SHP77 treated with DMSO at 0.1 percent for 48 hours (cell line): ENCODE measurements at regions not wholly inside any gene's neighbourhood (a gene's known extent, or its start where the extent isn't known, plus 50 kb on each side); places are given as distances from the start of the nearest gene placed in this dataset.

Experiments used
- DNase-seq: peaks from one replicate; lab custom pipeline; 2025; lab: John Stamatoyannopoulos, UW

DNA sequence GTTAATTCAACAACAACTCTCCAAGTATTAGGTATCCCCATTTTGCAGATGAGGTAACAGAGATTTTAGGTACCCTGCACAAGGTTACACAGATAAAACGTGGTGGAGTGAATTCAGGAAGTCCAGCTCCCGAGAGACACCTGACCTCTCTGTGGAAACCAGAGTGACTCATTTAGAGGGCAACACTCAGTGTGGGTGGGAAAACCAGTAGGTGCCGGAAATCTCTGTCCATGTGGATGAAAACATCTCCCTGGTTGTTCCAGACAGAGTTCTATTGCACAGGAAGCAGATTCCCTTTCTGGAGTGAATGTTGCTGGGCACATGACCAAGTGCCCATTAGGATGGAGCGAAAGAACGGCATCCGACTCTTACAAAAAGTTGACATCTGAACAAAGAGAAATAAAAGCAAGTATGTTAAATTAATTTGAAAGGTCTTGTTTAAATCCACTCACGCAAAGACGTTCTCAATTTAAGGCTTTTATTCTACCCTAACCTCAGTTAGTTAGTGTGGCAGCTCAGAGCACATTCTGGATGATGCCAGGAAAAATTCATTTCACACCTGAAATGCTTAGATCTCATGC is 391.9 kb upstream of the WWC1 start:
- DNase-seq = no peak

DNA sequence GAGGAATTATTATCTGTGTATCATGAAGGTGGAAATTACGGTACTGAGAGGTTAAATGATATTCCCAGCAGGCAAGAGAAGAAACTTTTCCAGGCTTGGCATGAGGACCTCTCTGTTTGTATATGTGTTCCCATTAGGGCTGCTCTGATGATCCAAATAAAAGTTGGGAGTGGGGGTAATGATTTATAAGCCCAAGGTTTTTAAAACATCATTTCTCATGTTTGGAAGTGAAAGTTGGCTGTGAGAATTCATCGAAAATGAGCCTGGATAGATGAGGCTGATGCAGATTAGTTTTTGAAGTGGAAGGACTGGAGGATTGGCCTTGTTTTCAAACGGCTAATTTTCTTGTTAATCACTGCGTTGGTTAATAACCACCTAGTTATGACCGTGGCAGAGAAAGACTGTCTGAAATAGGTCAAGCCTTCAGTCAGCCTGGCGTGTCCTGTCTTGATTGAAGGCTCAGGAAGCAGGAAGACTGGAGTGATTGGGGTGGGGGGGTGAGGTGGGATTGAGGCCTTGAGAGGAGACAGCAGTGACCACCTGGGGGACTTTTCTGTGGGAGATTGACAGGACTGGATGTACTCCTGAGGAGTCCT is 391.0 kb upstream of the WWC1 start:
- no peak for DNase-seq

GRCh38 chr5:167902298-167902697 is 389.1 kb upstream of the WWC1 start:
- DNase-seq = no peak

DNA sequence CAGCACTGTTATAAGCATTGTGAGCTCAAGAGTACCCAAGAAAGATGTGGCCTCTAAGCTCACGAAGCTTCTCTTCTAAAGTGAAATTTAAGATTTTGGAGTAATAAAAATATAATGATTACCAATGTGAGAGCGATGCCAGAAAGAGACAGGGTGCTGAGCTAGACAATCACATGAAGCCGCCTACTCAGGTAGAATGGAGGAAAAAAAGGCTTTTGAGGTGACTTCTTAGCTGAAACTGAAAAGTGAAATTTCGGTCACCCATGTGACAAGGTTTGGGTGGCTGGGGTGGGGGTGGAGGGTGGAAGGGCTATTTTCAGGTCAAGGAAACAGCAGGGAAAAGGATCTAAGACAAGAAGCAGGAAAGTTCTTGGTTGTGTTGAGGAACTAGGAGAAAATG is 388.2 kb upstream of the WWC1 start:
- no peak for DNase-seq

- DNase-seq = no peak
Observed at GRCh38 chr5:167903659-167904058, 387.8 kb upstream of the WWC1 start.

DNA sequence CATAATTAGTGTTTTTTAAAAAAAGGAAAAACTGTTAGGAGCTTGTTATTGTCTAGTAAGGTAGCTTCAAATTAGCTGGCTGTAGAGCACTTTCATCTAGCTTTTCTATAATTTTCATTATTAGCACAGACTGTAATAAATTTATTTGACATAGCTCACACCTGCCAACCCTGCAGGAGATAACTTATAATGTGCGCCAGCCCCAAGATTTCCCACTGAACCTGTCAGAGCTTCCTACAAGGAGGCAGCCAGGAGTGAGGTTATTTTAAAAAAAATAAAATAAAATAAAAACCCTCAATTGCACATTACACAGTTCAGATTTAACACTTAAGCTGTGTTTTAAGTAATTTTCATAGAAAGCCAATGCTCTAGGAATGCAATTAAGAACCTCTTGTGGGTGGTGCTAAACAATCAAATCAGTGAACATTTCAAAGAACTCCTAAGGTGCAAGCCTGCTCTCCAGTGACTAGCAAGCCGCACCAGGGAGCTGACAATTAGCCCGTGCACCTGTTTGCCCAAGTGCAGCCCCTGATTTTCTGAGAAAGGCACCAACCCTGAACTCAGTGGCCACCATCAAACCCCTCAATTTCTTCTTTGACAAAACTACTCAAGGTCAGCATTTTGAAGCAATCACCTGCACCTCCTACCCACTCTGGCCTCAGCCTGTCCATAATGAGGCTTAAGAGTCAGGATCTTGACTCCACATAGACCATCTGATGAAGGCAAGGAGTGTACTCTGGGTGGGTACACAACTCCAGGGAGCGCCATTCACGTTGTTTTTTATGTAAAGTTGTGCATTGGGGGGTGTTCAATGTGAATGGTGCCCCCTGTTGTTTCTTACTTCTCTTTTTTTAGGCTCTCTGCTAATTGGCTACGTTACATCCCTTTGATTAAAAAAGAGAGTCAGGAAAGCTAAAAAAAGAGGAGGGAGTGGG is 385.3 kb upstream of the WWC1 start:
- no peak for DNase-seq

DNA sequence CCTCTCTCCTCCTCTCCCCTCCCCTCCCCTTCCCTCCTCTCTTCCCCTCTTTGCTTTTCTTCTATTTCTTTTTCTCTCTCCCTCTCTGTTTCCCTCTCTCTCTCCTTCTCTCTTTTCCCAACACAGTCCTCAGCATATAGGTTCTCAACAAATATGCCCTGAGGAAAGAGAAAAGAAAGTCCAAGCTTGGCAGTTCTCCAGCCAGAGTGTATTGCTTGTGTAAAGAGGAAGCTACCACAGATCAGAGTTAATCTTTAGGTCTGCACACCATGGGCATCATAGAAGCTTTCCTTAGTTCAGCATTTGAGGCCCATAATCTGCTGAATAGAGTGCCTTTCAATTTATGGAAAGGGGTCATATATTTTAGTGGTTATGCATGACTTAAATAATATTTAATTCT is 382.8 kb upstream of the WWC1 start:
- DNase-seq = no peak

DNA sequence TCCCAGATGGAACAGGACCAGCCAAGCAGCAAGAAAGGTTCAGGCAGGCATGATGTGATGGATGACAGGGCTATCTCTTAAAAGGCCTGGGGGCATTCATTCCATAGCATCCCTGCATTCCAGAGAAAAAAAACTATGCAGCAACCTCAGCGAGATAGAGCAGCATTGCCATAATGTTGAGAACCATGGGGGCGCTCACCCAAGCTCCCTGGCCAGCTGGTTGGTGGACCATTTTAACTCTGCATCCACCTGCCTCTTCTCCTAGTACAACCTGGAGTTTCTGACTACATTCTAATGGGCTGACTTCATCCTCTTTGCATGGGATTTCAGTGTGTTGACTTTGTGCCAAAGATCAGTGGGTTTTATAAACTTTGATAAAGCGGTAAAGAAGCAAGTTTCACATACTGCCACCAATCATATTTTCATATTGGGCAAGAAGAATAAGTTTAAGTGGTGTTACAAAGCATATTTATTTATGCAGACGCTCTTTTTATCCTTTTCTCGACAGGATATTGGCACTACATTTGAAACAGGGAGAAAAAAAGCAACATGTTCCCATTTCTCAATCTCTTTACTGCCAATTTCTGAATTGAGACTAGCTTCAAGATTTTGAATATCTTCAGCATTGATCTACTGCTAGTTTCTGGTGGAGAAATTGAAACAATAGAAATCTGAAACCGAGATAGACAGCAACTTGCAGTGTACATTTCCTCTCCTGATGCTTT is 378.3 kb upstream of the WWC1 start:
- DNase-seq = no peak

DNA sequence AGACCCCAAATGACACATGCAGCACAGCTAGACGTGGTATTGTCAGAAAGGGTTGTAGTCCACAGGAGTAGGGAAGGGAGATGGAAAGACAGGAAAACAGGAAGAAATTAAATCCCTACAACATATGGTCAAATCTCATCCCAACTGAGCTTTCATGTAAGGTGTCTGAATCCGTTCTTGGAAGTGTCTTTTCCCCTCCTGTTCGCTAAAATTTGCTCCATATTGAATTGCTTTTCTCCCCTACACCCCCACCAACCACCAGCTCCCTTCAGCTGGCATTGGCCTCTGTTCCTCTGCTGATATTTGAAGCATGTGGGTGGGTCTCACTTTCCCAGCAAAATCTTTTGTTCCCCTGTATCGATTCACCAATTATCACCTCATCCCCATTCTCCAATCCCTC is 376.2 kb upstream of the WWC1 start:
- no peak for DNase-seq

- DNase-seq = no peak
Observed at GRCh38 chr5:167916261-167916691, 375.2 kb upstream of the WWC1 start.

- no peak for DNase-seq
Observed at GRCh38 chr5:167916706-167917105, 374.7 kb upstream of the WWC1 start.

GRCh38 chr5:167918184-167918812 is 373.1 kb upstream of the WWC1 start:
- no peak for DNase-seq

GRCh38 chr5:167918813-167919483 is 372.5 kb upstream of the WWC1 start:
- DNase-seq = no peak

- DNase-seq = no peak
Observed at GRCh38 chr5:167920589-167920988, 370.9 kb upstream of the WWC1 start.

- DNase-seq = no peak
Observed at GRCh38 chr5:167921796-167922195, 369.6 kb upstream of the WWC1 start.

DNA sequence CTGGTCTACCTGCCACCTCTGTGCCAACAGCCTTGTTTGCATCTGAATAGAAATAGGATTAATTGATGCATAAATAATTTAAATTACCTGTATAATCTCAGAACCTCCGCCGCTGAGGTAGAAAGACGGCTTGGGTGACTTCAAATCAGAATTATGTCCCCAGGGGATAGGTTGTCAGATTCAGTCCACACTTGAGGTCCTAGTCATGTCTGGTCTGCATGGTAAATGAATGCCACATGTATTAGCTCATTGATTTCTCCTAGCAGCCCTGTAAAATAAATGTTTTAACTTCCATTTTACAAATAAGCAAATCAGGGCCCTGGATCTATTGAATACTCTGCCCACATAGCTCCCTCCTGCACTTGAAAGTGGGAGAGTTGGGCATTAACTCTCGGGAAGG is 368.0 kb upstream of the WWC1 start:
- no peak for DNase-seq

DNA sequence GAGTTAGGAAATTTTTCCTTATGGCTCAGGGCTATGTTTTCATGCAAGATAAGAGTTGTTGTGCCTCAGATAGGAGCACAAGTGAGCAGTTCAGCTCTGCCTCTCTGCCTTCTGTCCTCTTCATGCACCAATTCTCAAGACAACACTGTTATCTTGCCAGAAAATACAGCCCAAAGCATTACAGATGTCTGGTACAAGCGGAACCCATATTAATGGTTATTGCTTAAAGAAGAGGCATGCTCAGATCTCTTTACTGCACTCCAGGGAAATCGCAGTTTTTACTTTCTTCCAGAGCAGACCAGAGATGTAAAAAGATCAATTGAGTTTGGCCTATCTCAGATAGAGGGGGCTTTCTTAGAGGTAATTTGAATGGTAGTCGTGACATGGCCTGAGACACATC is 361.6 kb upstream of the WWC1 start:
- no peak for DNase-seq

DNA sequence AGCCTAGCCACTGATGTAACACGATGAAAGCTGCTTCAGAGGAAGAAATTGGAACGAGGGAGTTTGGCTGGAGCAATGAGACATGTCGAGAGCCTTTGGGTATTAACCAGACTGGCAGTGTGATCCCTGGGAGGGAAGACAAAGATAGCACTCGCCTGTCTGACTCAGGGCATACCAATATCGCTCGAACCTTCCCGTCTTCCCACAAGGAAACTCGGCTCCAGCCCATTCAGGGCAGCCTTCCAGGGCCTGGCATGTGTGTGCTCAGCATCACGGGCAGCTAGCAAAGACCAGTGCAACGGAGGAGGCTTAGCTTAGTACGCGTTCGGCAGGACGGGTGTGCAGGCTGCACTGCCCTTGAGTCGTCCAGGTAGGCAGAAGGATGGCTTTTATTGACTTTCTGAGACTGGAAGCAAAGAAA is 356.9 kb upstream of the WWC1 start:
- DNase-seq = no peak

DNA sequence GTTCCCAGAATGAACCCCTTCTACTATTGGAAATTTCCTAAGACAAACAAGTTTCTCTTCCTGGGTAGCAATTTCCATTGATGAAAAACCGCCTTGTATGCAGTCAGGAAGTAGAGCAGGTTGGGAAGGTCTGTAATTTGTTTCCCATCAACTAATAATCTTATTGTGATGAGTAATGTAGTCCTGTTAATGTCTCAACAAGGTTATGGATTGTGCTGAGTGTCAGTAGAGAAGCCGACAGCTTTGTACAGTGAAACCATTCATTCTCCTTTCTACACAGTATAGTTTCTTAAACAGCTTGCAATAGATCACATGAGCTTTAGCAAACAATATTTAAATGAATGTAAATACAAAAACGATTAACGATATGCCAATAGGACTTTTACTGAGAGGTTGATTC is 355.4 kb upstream of the WWC1 start:
- no peak for DNase-seq

GRCh38 chr5:167936944-167937634 is 354.4 kb upstream of the WWC1 start:
- DNase-seq = no peak

DNA sequence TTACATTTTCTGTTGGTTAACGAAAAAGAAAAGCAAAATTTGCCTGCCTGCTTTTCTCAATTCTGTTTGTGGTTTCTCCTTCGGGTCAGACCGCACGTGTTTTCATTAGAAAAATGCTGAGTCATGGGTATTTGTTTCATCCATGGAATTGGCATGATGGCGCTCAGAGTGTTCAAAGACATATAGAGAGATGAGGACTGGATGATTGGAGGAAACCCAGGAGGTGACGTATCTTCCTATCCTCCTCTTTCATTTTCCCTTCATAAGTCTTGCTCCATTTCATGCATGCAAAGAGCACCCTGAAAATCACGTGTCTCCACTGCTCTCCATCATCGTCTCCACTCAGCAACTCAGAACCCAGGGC is 353.8 kb upstream of the WWC1 start:
- DNase-seq = no peak
